Frontal cortex (tissue), 3 donors: ENCODE measurements at regions not wholly inside any gene's neighbourhood (a gene's known extent, or its start where the extent isn't known, plus 50 kb on each side); places are given as distances from the start of the nearest gene placed in this dataset.

ENCODE experiments used
- DNase-seq, 2 donors: peaks; one replicate each; pipeline ENCODE4 v3.0.0; 2012; ENCODE audit warnings: low spot score in 2 of 2
- FAIRE-seq: peaks from 2 replicates; lab custom pipeline; 2012; peaks lifted over from hg19 to GRCh38; lab: Jason Lieb, UNC
- donor health status: control.
- donor health status: control.
- donor health status: control.

- FAIRE-seq = no peak
- no peak for DNase-seq
These were observed 300.5 kb downstream of the DEPDC1B start for GRCh38 chr5:60399507-60399906.

DNA sequence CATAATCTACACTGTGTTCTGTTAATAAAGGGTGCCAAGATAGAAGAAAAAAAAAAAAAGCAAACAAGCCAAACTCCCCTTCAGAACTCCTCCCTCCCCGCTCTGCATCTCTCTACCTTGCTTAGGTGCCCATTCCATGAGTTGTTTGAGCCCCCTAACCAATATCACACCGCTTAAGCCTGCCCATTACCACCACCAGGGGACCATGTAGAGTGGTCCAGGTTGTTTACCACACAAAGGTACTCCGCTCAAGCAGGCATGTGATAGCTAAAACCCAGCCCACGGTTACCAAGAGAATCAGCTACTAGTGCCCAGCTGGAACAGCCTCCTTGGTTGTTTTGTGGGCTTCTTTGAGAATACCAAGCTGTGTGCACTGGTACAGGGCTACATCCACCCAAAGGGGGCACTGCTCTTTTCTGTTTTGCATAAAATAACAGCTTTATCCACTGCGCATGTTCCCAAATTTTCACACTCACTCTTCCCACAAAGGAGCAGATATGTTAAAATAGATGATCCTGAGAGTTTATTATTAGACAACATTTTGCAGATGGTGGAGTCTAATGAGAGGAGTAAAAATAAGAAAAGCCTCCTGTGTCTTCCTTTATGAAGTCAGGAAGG is 304.1 kb downstream of the DEPDC1B start:
- FAIRE-seq (no peak), DNase-seq (no peak)

DNA sequence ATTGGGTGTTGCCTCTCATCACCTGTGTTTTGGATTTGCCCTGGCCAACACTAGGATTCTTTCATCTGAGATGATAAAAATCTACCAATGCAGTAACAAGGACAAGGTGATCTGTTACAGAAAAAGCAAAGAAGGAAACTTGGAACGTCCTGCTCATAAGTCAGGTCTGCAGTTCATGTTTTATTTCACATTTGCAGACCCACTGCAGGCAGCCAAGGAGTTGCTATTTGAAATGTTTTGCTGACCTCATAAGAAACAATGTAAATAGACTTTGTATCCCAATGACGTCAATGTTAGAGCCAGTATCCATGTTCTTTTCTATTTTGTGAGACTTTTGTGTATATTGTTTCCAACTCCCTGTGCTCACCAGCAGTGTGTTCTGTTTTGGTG is 312.9 kb downstream of the DEPDC1B start:
- FAIRE-seq (no peak), DNase-seq (no peak)

DNA sequence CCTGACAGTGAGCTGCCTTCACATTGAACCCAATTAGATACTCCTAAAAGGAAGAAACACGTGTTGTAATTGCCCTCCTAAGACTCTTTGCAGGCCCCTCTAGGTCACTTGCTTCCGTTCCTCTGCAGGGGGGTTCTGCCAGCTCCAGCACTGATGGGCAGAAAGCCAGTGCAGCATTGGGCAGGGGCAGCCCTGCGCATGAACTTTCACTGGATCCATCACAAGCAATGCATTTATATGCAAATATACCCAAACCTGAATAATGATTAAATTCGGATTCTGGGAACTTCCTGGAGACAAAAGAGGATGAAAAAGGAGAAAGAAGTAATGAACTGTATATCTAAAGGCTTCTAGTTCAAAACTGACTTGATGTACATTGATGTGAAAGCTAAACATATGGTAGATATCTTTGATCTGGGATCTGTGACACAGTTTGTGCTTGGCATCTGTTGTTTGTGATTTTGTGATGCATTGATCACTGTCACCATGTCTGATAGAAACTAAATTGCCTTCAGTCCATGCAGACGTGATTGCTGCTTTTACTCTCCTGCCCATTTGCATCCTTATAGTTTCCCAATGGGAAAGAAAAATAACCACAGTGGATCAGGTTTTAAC is 313.4 kb downstream of the DEPDC1B start:
- DNase-seq = no peak
- no peak for FAIRE-seq

DNA sequence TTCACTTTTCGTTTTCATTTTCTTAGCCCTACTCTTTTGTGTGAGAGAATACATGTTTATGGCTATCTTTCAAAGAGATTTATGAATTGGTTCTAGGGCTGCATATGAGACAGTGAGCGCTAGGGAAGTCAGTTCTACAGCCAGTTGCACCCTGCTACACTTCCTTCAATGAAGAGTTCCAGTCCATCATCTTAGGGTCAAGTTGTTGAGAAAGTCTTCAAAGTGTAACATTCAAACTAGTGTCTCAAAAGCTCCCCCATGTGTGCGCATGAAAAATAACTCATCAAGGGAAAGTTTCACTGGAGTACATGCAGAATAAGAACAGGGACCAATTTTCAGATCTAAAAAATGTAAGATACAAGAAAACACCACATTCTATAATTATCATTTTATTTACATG is 317.2 kb downstream of the DEPDC1B start:
- FAIRE-seq (peak; percentile 74), DNase-seq (peak in 1 of 2 donors; percentile 19)

DNA sequence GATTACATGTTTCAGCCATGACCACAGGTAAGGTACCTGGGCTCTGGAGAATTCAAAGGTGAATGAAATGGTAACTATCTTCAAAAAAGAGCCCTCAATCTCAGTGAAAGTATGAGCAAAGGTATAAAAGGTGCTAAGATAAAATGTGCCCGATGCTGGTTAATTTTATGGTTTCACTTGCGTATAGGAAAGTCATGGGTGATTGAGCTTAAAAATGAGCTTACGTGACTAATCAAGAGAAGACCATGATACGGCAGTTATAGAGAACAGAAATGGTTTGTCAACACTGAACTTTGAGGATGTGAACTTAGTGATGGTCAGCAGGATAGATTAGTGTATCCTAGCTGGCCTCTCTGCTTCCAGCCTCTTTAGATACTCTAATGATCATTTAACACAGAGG is 320.1 kb downstream of the DEPDC1B start:
- FAIRE-seq (no peak), DNase-seq (no peak)

DNA sequence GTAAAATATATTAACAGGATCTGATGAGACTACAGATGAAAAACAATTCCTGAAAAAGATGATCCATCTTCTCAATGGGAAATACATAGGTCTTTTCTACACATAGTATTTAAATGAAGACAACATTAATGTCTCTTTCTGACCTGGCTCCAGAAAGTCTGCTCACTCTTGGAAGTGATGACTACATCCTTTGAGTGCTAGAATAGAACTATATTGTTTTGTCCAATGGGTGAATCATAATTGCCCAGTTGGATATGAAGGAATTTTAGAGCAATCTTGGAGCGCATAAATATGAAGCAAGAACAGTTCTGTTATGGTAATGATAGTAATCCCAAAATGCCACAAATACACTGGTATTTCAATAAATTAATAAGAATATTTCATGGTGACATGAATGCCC is 322.1 kb downstream of the DEPDC1B start:
- no peak for DNase-seq
- FAIRE-seq = no peak

DNA sequence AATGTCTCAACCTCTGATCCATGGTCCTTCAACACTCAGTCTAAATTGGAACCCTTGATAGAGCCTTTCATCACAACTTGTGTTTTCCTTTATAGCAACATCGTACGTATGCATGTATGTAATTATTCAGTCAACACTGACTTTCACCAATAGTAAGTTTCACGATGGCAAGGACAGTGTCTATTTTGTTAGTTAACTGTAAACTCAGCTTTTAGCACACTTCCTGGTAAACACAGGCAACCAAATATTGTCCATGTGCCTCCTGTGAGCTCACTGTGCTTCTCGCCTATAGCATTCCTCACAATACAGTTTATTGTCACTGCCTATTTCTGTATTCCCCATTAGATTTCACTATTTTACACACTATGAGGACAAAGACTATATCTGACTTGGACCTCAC is 323.1 kb downstream of the DEPDC1B start:
- DNase-seq (no peak), FAIRE-seq (no peak)

- FAIRE-seq = no peak
- no peak for DNase-seq
These were observed 325.6 kb downstream of the DEPDC1B start for GRCh38 chr5:60374409-60374808.

DNA sequence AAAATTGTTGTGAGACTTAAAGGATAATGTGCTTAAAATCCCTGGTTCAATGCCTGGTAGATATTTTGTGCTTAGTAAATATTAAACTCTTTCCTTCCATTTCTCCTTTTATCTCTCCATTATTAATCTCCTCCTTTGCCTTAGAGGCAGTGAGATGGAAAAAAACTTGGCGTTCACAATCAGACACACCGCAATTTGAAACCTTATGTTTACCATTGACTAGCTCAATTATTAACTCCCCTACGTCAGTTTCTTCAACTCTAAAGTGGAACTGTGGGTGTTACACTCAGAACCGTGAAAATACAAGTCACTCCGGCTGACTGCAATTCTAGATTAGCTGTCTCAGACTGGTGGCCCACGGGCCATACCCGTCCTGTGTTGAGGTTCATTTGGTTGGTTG is 327.2 kb downstream of the DEPDC1B start:
- DNase-seq (no peak), FAIRE-seq (no peak)

DNA sequence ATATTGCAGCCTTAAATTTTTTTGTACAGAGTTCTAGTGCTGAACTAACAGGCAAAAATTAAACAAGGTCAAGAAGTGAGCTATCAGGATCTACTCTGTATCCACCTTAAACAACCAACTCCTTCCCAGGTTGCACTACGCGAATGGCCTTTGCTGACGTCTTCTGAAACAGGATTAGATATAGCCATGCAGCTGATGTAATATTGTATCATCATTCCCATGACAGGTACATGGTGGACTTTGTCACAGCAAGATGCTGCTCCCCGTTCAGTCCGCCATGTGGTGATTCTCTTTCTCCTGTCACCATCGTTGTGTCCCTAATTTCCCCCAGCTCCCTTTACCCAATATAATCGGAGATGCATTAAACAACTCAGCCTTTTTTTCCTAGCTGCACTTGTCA is 328.9 kb downstream of the DEPDC1B start:
- no peak for DNase-seq
- FAIRE-seq = no peak

GRCh38 chr5:60370508-60370907 is 329.5 kb downstream of the DEPDC1B start:
- FAIRE-seq (no peak), DNase-seq (no peak)

- FAIRE-seq = no peak
- no peak for DNase-seq
These were observed 330.6 kb downstream of the DEPDC1B start for GRCh38 chr5:60369391-60369790.

DNA sequence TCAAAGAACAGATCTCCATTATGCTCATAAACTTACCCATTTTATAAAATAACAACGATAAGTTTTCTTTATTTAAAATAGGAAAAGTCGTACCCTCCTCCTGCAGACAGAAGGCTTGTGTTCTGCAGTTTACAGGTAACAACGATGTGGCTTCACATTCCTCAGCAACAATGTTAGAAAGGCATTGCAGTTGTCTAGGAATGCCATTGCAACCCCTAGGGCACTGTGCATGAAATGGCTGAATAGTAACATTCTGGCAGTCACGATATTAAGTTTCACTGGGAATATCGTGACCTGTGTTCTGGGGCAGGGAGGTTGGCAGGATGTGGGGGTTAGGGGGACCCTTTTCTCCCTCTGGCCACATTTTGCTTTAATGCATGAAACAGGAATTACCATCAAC is 331.9 kb downstream of the DEPDC1B start:
- no peak for DNase-seq
- no peak for FAIRE-seq

DNA sequence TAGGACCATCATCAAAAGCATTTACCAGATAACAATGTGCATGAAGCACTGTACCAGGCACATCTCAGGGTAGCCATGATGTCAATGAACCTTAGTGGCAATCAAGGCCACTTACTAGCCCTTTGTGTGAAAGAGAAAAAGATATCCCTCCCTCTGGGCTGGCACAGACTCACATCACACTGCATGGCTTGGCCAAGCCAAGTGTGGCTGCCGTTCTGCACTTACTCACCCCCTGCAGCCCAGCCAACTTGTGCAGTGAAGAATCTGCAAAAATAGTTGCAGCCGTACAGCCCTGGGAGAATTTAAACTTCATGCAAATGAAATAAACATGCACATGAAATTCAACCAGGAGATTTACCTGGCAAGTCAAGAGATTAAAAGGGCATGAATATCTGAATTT is 333.5 kb downstream of the DEPDC1B start:
- DNase-seq = no peak

DNA sequence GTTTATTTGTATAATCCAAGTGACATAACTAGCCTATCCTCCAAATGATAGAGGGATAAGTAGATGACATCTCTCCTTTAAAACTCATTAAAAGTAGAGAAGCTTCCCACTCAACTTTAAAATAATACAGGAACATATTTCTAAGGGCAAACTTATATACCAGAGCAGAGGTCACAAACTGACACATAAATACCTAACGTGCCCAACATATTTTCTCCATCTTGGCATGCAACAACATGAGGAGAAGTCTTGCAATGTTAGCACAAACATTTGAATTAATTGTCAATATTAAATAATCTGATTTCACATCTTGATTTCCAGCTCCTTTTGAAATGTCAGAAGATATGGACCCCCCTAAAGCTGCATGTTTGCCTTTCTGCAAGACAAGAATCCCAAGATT is 335.0 kb downstream of the DEPDC1B start:
- DNase-seq (no peak), FAIRE-seq (no peak)

More for the DNA sequence above, 333.5 kb downstream of the DEPDC1B start:
- FAIRE-seq = no peak

- DNase-seq (no peak), FAIRE-seq (no peak)
These were observed 337.8 kb downstream of the DEPDC1B start for GRCh38 chr5:60362158-60362557.

DNA sequence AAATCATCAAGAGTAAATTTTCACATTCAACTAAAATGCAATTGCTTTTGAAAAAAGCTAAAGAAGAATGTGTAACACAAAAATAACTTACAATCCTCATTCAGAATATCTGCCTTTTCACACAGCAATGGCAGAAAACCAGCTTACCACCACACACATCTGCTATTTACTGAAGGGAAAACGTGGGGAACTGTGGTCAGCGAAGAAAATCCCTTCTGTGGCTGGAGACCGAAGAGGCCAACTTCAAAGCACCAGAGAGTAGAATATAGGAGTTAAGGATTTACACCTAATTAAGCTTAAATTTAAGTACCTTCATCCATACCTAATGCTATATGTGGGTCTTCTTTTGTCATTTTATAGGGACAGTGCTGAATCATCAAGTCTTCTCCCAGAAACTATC is 339.6 kb downstream of the DEPDC1B start:
- FAIRE-seq (no peak), DNase-seq (no peak)

DNA sequence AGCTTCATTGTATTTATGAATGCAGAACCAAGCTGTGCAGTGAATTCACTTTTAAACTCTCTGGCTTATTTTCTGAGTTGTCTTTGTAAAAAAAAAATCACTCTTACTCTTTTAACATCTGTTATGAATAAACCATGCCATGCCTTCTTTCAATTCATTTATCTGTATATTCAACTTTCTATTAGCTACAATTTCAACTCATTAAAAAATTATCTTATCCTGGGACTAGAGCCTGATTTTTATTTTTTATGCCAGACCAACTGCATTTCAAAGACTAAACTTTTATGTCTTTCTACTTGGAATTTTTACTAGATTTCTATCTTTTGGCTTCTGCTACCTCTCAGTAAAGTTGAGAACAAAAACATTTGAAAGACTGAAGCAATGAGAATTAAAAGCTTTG is 342.7 kb downstream of the DEPDC1B start:
- FAIRE-seq (no peak), DNase-seq (no peak)

DNA sequence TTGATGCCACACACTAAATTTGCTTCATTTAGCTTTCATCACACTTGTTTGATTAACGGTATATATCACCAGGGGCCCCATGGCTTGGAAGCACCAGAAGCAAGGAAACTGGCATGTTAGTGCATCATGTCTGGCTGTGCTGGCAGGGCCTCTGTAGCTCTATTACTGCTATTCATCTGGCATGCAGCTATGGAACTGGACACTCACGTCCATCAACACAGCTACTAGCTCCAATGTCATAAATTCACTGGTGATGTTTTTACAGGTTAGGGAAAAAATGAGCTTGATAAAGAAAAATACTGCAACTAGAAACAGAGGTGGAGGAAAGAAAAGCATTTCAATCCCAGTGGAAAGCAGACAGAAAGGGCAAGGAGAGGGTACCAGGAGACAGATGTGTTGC is 343.2 kb downstream of the DEPDC1B start:
- no peak for FAIRE-seq
- DNase-seq = no peak

- no peak for FAIRE-seq
- no peak for DNase-seq
These were observed 344.8 kb downstream of the DEPDC1B start for GRCh38 chr5:60355181-60355580.

DNA sequence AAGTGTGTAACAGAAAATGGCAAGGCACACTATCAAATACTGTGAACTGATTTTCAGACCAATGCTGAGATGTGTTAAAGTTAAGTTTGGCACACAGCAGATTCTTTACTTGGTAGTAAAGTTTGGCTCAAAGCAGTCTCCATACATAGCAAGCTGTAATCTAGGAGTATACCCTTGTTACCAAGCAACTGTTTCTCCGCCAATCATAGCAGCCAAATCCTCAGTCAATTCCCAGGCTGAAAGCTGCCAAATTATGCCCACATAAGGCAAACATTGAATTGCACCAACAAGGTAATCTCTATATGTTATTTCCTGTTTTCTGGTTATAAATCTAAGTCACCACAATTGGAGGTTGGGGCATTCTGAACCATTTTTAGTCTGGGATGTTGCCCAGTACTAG is 345.7 kb downstream of the DEPDC1B start:
- DNase-seq = no peak
- FAIRE-seq = no peak
